ENCODE measurements at regions not wholly inside any gene's neighbourhood (a gene's known extent, or its start where the extent isn't known, plus 50 kb on each side); places are given as distances from the start of the nearest gene placed in this dataset.

GRCh38 chr4:11342401-11342800, 86.3 kb downstream of the HS3ST1 start:
- no peak overlapping the region for H3K4me3 ChIP-seq (ENCODE audit: low read depth, low read length)
- H3K27me3 ChIP-seq (ENCODE audit: control insufficient read depth, insufficient read depth, low read length) = no peaks in the 10 kb centered on the region
- H3K9ac ChIP-seq (ENCODE audit: low read depth, low read length) = no peak overlapping the region
- H3K9me3 ChIP-seq (ENCODE audit: control insufficient read depth, insufficient read depth, low read length) = no peaks in the 10 kb centered on the region
- H3K4me1 ChIP-seq (ENCODE audit: control insufficient read depth, insufficient read depth, low read length) = no peaks in the 10 kb centered on the region
- no peaks in the 10 kb centered on the region for H3K36me3 ChIP-seq (ENCODE audit: control insufficient read depth, insufficient read depth, low read length)

GRCh38 chr4:11341337-11342043, 87.2 kb downstream of the HS3ST1 start:
- Histone ChIP-seq H3K9ac (ENCODE audit: low read depth, low read length) (no peak overlapping the region), H3K9me3 (ENCODE audit: control insufficient read depth, insufficient read depth, low read length) (no peaks in the 10 kb centered on the region), H3K4me3 (ENCODE audit: low read depth, low read length) (no peak overlapping the region), H3K4me1 (ENCODE audit: control insufficient read depth, insufficient read depth, low read length) (no peaks in the 10 kb centered on the region), H3K36me3 (ENCODE audit: control insufficient read depth, insufficient read depth, low read length) (no peaks in the 10 kb centered on the region), H3K27me3 (ENCODE audit: control insufficient read depth, insufficient read depth, low read length) (no peaks in the 10 kb centered on the region)

- Histone ChIP-seq H3K9ac (ENCODE audit: low read depth, low read length) (no peak overlapping the region), H3K4me3 (ENCODE audit: low read depth, low read length) (no peak overlapping the region), H3K4me1 (ENCODE audit: control insufficient read depth, insufficient read depth, low read length) (no peaks in the 10 kb centered on the region), H3K27me3 (ENCODE audit: control insufficient read depth, insufficient read depth, low read length) (no peaks in the 10 kb centered on the region), H3K9me3 (ENCODE audit: control insufficient read depth, insufficient read depth, low read length) (no peaks in the 10 kb centered on the region), H3K36me3 (ENCODE audit: control insufficient read depth, insufficient read depth, low read length) (no peaks in the 10 kb centered on the region)
Observed at GRCh38 chr4:11338956-11339782, 89.5 kb downstream of the HS3ST1 start.

DNA sequence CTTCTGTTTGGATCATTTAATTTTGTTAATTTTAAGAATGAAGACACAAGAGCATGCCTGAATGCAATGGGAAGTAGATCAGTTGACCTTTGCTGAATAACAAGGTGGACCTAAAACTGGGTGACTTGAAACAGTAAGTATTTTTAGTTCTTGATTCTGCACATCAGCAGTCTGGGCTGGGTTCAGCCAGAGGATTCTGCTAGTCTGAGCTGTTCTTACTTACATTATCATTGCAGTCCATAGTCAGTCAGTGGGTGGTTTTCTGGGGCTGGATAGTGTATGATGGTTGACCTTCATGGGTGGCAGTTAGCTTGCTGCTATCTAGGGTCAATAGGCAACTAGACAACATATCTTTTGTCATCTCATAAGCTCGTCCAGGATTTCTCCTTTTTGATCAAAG, 91.4 kb downstream of the HS3ST1 start:
- no peaks in the 10 kb centered on the region for H3K4me1 ChIP-seq (ENCODE audit: control insufficient read depth, insufficient read depth, low read length)
- H3K4me3 ChIP-seq (ENCODE audit: low read depth, low read length) = no peak overlapping the region
- no peak overlapping the region for H3K9ac ChIP-seq (ENCODE audit: low read depth, low read length)
- no peaks in the 10 kb centered on the region for H3K36me3 ChIP-seq (ENCODE audit: control insufficient read depth, insufficient read depth, low read length)
- H3K27me3 ChIP-seq (ENCODE audit: control insufficient read depth, insufficient read depth, low read length) = no peaks in the 10 kb centered on the region
- no peaks in the 10 kb centered on the region for H3K9me3 ChIP-seq (ENCODE audit: control insufficient read depth, insufficient read depth, low read length)

DNA sequence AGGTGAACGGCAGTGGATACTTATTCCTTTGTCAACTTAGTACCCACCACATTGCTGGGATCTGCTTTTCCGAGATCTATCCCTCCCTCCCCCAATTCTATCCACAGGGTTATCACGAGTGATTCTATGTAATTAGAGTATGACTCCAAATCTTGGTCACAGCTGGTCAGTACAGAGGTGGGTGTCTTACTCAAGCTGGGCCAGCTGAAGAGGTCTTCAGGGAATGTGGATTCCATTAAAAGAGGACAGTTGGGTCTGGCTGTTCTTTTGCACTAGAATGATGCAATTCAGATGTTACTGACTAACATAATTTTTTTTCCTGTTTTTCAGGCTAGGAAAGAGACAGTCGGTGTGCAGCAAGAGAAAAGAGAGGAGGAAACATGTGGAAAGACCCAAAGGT, 92.3 kb downstream of the HS3ST1 start:
- H3K36me3 ChIP-seq (ENCODE audit: control insufficient read depth, insufficient read depth, low read length) = no peaks in the 10 kb centered on the region
- no peak overlapping the region for H3K9ac ChIP-seq (ENCODE audit: low read depth, low read length)

GRCh38 chr4:11334887-11335286, 93.8 kb downstream of the HS3ST1 start:
- Histone ChIP-seq H3K4me3 (ENCODE audit: low read depth, low read length) (no peak overlapping the region), H3K27me3 (ENCODE audit: control insufficient read depth, insufficient read depth, low read length) (no peaks in the 10 kb centered on the region), H3K36me3 (ENCODE audit: control insufficient read depth, insufficient read depth, low read length) (no peaks in the 10 kb centered on the region), H3K4me1 (ENCODE audit: control insufficient read depth, insufficient read depth, low read length) (no peaks in the 10 kb centered on the region), H3K9ac (ENCODE audit: low read depth, low read length) (no peak overlapping the region), H3K9me3 (ENCODE audit: control insufficient read depth, insufficient read depth, low read length) (no peaks in the 10 kb centered on the region)

More for the DNA sequence above, 92.3 kb downstream of the HS3ST1 start:
- Histone ChIP-seq H3K4me1 (ENCODE audit: control insufficient read depth, insufficient read depth, low read length) (no peaks in the 10 kb centered on the region), H3K9me3 (ENCODE audit: control insufficient read depth, insufficient read depth, low read length) (no peaks in the 10 kb centered on the region), H3K4me3 (ENCODE audit: low read depth, low read length) (no peak overlapping the region), H3K27me3 (ENCODE audit: control insufficient read depth, insufficient read depth, low read length) (no peaks in the 10 kb centered on the region)

- no peaks in the 10 kb centered on the region for H3K27me3 ChIP-seq (ENCODE audit: control insufficient read depth, insufficient read depth, low read length)
- no peak overlapping the region for H3K4me3 ChIP-seq (ENCODE audit: low read depth, low read length)
- no peaks in the 10 kb centered on the region for H3K4me1 ChIP-seq (ENCODE audit: control insufficient read depth, insufficient read depth, low read length)
- no peak overlapping the region for H3K9ac ChIP-seq (ENCODE audit: low read depth, low read length)
- peaks cover 7% of the 10 kb centered on the region for H3K9me3 ChIP-seq (ENCODE audit: control insufficient read depth, insufficient read depth, low read length)
- no peaks in the 10 kb centered on the region for H3K36me3 ChIP-seq (ENCODE audit: control insufficient read depth, insufficient read depth, low read length)
Observed at GRCh38 chr4:11328401-11328800, 100.3 kb downstream of the HS3ST1 start.

- no peaks in the 10 kb centered on the region for H3K4me1 ChIP-seq (ENCODE audit: control insufficient read depth, insufficient read depth, low read length)
- H3K4me3 ChIP-seq (ENCODE audit: low read depth, low read length) = no peak overlapping the region
- peaks cover 13% of the 10 kb centered on the region for H3K9me3 ChIP-seq (ENCODE audit: control insufficient read depth, insufficient read depth, low read length)
- no peak overlapping the region for H3K9ac ChIP-seq (ENCODE audit: low read depth, low read length)
- no peaks in the 10 kb centered on the region for H3K27me3 ChIP-seq (ENCODE audit: control insufficient read depth, insufficient read depth, low read length)
- no peaks in the 10 kb centered on the region for H3K36me3 ChIP-seq (ENCODE audit: control insufficient read depth, insufficient read depth, low read length)
Observed at GRCh38 chr4:11326021-11326420, 102.7 kb downstream of the HS3ST1 start.

- H3K4me3 ChIP-seq (ENCODE audit: low read depth, low read length) = no peak overlapping the region
- no peaks in the 10 kb centered on the region for H3K27me3 ChIP-seq (ENCODE audit: control insufficient read depth, insufficient read depth, low read length)
- H3K9me3 ChIP-seq (ENCODE audit: control insufficient read depth, insufficient read depth, low read length) = peaks cover 13% of the 10 kb centered on the region
- no peak overlapping the region for H3K9ac ChIP-seq (ENCODE audit: low read depth, low read length)
- H3K36me3 ChIP-seq (ENCODE audit: control insufficient read depth, insufficient read depth, low read length) = no peaks in the 10 kb centered on the region
- H3K4me1 ChIP-seq (ENCODE audit: control insufficient read depth, insufficient read depth, low read length) = no peaks in the 10 kb centered on the region
Observed at GRCh38 chr4:11323771-11324170, 104.9 kb downstream of the HS3ST1 start.

DNA sequence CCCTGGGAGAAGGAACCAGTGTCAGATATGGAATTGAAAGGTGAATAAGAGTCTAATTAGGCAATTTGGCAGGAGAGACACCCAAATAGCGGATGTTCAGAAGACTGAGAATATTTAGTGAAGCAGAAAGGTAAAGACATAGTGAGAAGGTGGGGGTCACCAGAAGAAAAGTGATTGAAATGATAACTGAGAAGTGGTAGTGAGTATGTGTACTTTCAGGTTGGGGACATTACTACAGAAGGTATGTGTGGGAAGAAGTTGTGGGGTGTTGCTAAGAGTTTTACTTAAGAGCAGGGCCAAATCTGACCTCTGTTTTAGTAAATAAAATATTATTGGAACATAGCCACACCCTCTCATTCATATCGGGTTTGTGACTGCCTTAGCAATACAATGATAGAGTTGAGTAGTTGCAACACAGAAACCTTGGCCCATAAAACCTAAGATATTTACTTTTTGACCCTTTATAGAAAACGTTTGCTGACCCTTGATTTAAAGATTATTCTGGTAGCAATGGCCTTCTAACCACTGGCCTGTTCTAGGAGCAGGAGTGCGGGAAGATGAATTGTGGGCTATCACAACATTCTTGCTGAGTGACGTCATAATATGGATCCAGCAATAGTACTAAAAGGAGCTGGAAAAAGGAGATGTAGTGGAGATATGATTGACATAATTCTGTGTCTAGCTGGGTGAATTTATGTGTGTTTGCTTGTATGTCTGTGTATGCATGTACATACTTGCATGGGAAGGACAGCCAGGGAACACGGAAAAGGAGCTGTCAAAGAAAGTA, 115.3 kb downstream of the HS3ST1 start:
- no peaks in the 10 kb centered on the region for H3K36me3 ChIP-seq (ENCODE audit: control insufficient read depth, insufficient read depth, low read length)
- H3K4me3 ChIP-seq (ENCODE audit: low read depth, low read length) = no peak overlapping the region
- H3K27me3 ChIP-seq (ENCODE audit: control insufficient read depth, insufficient read depth, low read length) = no peaks in the 10 kb centered on the region
- H3K9me3 ChIP-seq (ENCODE audit: control insufficient read depth, insufficient read depth, low read length) = no peaks in the 10 kb centered on the region
- no peak overlapping the region for H3K9ac ChIP-seq (ENCODE audit: low read depth, low read length)
- H3K4me1 ChIP-seq (ENCODE audit: control insufficient read depth, insufficient read depth, low read length) = no peaks in the 10 kb centered on the region

DNA sequence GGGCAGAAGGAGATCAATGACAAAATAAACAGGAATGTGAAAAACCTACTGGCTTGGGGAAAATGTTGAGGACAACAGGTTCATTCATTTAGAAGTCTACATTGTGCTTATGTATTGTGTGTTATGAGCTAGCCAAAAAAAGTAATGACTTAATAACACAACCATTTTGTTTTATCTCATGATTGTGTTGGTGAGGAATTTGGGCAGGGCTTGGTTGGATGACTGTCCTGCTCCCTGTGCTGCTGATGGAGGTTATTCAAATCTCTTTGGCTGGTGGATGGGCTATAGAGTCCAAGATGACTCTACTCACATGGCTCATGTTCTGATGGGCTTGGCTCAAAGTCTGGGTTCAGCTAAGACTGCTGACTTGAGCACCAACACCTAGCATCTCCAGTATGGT, 116.3 kb downstream of the HS3ST1 start:
- no peaks in the 10 kb centered on the region for H3K36me3 ChIP-seq (ENCODE audit: control insufficient read depth, insufficient read depth, low read length)
- no peak overlapping the region for H3K9ac ChIP-seq (ENCODE audit: low read depth, low read length)
- no peaks in the 10 kb centered on the region for H3K9me3 ChIP-seq (ENCODE audit: control insufficient read depth, insufficient read depth, low read length)
- no peaks in the 10 kb centered on the region for H3K4me1 ChIP-seq (ENCODE audit: control insufficient read depth, insufficient read depth, low read length)
- no peaks in the 10 kb centered on the region for H3K27me3 ChIP-seq (ENCODE audit: control insufficient read depth, insufficient read depth, low read length)
- no peak overlapping the region for H3K4me3 ChIP-seq (ENCODE audit: low read depth, low read length)

All from iPS-15b (cell line).